Kidney tubule cell (primary cell): ENCODE measurements at regions not wholly inside any gene's neighbourhood (a gene's known extent, or its start where the extent isn't known, plus 50 kb on each side); places are given as distances from the start of the nearest gene placed in this dataset.
"Not testable (repeated sequence)": the region's sequence is repeated elsewhere in the genome, so short reads cannot be mapped to it uniquely, and the experiment has no call there.

ENCODE experiments used
- DNase-seq: peaks from one replicate; pipeline ENCODE4 v3.0.0-alpha.2; 2018; ENCODE audit warnings: low spot score

GRCh38 chr13:63811428-63812004 lies 2395.9 kb upstream of the PCDH20 start:
- DNase-seq: not testable (repeated sequence)

- DNase-seq: not testable (repeated sequence)
These were observed 2375.5 kb upstream of the PCDH20 start for GRCh38 chr13:63791134-63791533.

GRCh38 chr13:63774133-63774532 lies 2358.5 kb upstream of the PCDH20 start:
- DNase-seq: no peak

GRCh38 chr13:63773476-63773875 lies 2357.8 kb upstream of the PCDH20 start:
- DNase-seq: no peak

GRCh38 chr13:63757683-63758082 lies 2342.0 kb upstream of the PCDH20 start:
- not testable (repeated sequence) for DNase-seq

- not testable (repeated sequence) for DNase-seq
These were observed 2334.2 kb upstream of the PCDH20 start for GRCh38 chr13:63749857-63750256.

GRCh38 chr13:63741814-63742101 lies 2326.1 kb upstream of the PCDH20 start:
- DNase-seq: not testable (repeated sequence)

GRCh38 chr13:63741029-63741813 lies 2325.6 kb upstream of the PCDH20 start:
- DNase-seq: no peak

GRCh38 chr13:63739112-63739735 lies 2323.6 kb upstream of the PCDH20 start:
- not testable (repeated sequence) for DNase-seq

- no peak for DNase-seq
These were observed 2321.8 kb upstream of the PCDH20 start for GRCh38 chr13:63737418-63737817.

- DNase-seq: peak; percentile 89
These were observed 2316.2 kb upstream of the PCDH20 start for GRCh38 chr13:63731896-63732295.

- DNase-seq: not testable (repeated sequence)
These were observed 2296.5 kb upstream of the PCDH20 start for GRCh38 chr13:63712159-63712558.

- no peak for DNase-seq
These were observed 2291.1 kb upstream of the PCDH20 start for GRCh38 chr13:63706751-63707150.

GRCh38 chr13:63704521-63704920 lies 2288.9 kb upstream of the PCDH20 start:
- no peak for DNase-seq

- DNase-seq: no peak
These were observed 2284.7 kb upstream of the PCDH20 start for GRCh38 chr13:63700350-63700749.

GRCh38 chr13:63699948-63700347 lies 2284.3 kb upstream of the PCDH20 start:
- DNase-seq: no peak

- DNase-seq: peak; percentile 7
These were observed 2280.4 kb upstream of the PCDH20 start for GRCh38 chr13:63696055-63696454.

GRCh38 chr13:63693696-63694095 lies 2278.0 kb upstream of the PCDH20 start:
- DNase-seq: no peak

- no peak for DNase-seq
These were observed 2275.8 kb upstream of the PCDH20 start for GRCh38 chr13:63691474-63691873.

GRCh38 chr13:63690672-63691071 lies 2275.0 kb upstream of the PCDH20 start:
- no peak for DNase-seq

GRCh38 chr13:63684822-63685221 lies 2269.2 kb upstream of the PCDH20 start:
- DNase-seq: no peak

- no peak for DNase-seq
These were observed 2265.1 kb upstream of the PCDH20 start for GRCh38 chr13:63680704-63681103.

GRCh38 chr13:63671296-63671695 lies 2255.6 kb upstream of the PCDH20 start:
- no peak for DNase-seq
